ENCODE measurements at regions not wholly inside any gene's neighbourhood (a gene's known extent, or its start where the extent isn't known, plus 50 kb on each side); places are given as distances from the start of the nearest gene placed in this dataset.

DNA sequence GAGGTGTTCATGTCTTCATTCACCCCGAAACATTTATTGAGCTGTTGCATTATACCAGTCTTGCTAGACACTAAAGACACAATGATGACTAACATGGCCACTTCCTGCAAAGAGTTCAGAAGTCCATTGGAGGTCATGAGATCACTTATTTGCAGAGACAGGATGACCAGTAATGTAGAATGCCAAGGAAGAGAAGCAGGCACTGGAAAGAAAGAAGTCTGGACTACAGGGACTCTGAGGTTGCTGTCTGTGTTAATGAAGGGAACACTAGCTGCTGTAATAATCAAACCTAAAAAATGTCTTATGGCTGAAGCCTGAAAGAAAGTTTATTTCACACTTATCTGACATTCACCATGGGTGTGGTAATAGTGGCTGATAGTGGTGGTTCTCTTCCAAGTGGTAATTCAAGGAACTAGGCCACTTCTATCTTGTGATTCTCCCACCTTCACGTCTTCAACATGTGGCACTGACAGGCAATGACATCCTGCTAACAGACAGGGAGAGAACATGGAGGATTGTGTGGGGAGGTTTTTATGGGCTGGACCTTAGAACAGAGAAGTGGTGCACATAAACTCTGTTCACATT, 89.2 kb upstream of the MKLN1 start:
- TF ChIP-seq CTCF (IDR thresholded peaks at IDR 0.05) (no peak), POLR2A (IDR thresholded peaks at IDR 0.05) (no peak)

All from testis (tissue), 2 donors.